ENCODE measurements at regions not wholly inside any gene's neighbourhood (a gene's known extent, or its start where the extent isn't known, plus 50 kb on each side); places are given as distances from the start of the nearest gene placed in this dataset.

- H3K36me3 ChIP-seq, result no peaks in the 10 kb centered on the region
- H3K27ac ChIP-seq, result no peak overlapping the region
- no peaks in the 10 kb centered on the region for H3K9me3 ChIP-seq
- TF ChIP-seq POLR2A (IDR thresholded peaks at IDR 0.05) (no peak), EP300 (IDR thresholded peaks at IDR 0.05) (no peak)
- no peak for DNase-seq (ENCODE audit: low spot score in 2 of 2)
- H3K4me3 ChIP-seq, result no peak overlapping the region
- no peaks in the 10 kb centered on the region for H3K4me1 ChIP-seq
- 88% methylated on average over 5 of the region's 5 CpGs for WGBS
- no peaks in the 10 kb centered on the region for H3K27me3 ChIP-seq
Observed at GRCh38 chr12:13834241-13834640, 147.2 kb downstream of the GRIN2B start.

DNA sequence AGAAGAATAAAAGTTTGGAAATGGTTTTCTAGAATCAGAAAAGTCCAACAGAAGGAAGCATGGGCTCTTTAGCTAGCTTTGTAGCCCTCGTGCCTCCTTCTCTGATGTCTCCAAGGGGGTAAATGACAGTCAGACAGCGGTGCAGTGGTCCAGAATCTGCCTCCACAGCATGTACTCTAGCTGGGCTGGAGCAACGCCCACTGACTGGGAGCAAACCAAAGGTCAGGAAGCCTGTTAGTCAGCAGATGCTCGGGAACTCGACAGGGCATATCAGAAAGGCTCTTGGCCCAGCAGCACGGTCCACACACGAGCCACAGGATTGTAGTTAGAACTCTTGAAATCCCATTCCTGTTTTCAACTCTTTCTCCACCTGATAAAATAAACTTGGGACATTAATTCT lies 164.3 kb downstream of the GRIN2B start:
- Histone ChIP-seq H3K4me1 (no peaks in the 10 kb centered on the region), H3K9me3 (no peaks in the 10 kb centered on the region), H3K27ac (no peak overlapping the region), H3K36me3 (no peaks in the 10 kb centered on the region), H3K27me3 (no peaks in the 10 kb centered on the region), H3K4me3 (no peak overlapping the region)
- WGBS, result 75% methylated on average over 7 of the region's 7 CpGs
- no peak for TF ChIP-seq CTCF (IDR thresholded peaks at IDR 0.05)
- TF ChIP-seq POLR2A (IDR thresholded peaks at IDR 0.05), result no peak
- TF ChIP-seq POLR2AphosphoS5 (IDR thresholded peaks at IDR 0.05), result no peak
- no peak for TF ChIP-seq EP300 (IDR thresholded peaks at IDR 0.05)
- DNase-seq (ENCODE audit: low spot score in 2 of 2), result peak in 1 of 2 donors; percentile 65

GRCh38 chr12:13816394-13816793 lies 165.0 kb downstream of the GRIN2B start:
- no peak for TF ChIP-seq POLR2AphosphoS5 (IDR thresholded peaks at IDR 0.05)
- no peak for TF ChIP-seq CTCF (IDR thresholded peaks at IDR 0.05)
- no peak for TF ChIP-seq POLR2A (IDR thresholded peaks at IDR 0.05)
- TF ChIP-seq EP300 (IDR thresholded peaks at IDR 0.05), result no peak
- no peaks in the 10 kb centered on the region for H3K4me1 ChIP-seq
- no peaks in the 10 kb centered on the region for H3K9me3 ChIP-seq
- no peaks in the 10 kb centered on the region for H3K27me3 ChIP-seq
- no peak overlapping the region for H3K4me3 ChIP-seq
- DNase-seq (ENCODE audit: low spot score in 2 of 2), result no peak
- 57% methylated on average over 2 of the region's 2 CpGs for WGBS
- no peaks in the 10 kb centered on the region for H3K36me3 ChIP-seq
- no peak overlapping the region for H3K27ac ChIP-seq

- Histone ChIP-seq H3K36me3 (no peaks in the 10 kb centered on the region), H3K4me3 (no peak overlapping the region), H3K9me3 (no peaks in the 10 kb centered on the region), H3K4me1 (no peaks in the 10 kb centered on the region), H3K27me3 (no peaks in the 10 kb centered on the region), H3K27ac (no peak overlapping the region)
- no peak for DNase-seq (ENCODE audit: low spot score in 2 of 2)
- TF ChIP-seq EP300 (IDR thresholded peaks at IDR 0.05) (no peak), POLR2AphosphoS5 (IDR thresholded peaks at IDR 0.05) (no peak), CTCF (IDR thresholded peaks at IDR 0.05) (no peak), POLR2A (IDR thresholded peaks at IDR 0.05) (no peak)
Observed at GRCh38 chr12:13812168-13812567, 169.2 kb downstream of the GRIN2B start.

- TF ChIP-seq EP300 (IDR thresholded peaks at IDR 0.05) (no peak), CTCF (IDR thresholded peaks at IDR 0.05) (no peak), POLR2AphosphoS5 (IDR thresholded peaks at IDR 0.05) (no peak), POLR2A (IDR thresholded peaks at IDR 0.05) (no peak)
- Histone ChIP-seq H3K9me3 (no peaks in the 10 kb centered on the region), H3K36me3 (no peaks in the 10 kb centered on the region), H3K4me3 (no peak overlapping the region), H3K27me3 (no peaks in the 10 kb centered on the region), H3K4me1 (no peaks in the 10 kb centered on the region), H3K27ac (peak overlapping the region; percentile 18)
- no peak for DNase-seq (ENCODE audit: low spot score in 2 of 2)
- 76% methylated on average over 3 of the region's 3 CpGs for WGBS
Observed at GRCh38 chr12:13811061-13811460, 170.3 kb downstream of the GRIN2B start.

- TF ChIP-seq CTCF (IDR thresholded peaks at IDR 0.05) (no peak), EP300 (IDR thresholded peaks at IDR 0.05) (no peak), POLR2A (IDR thresholded peaks at IDR 0.05) (no peak), POLR2AphosphoS5 (IDR thresholded peaks at IDR 0.05) (no peak)
- Histone ChIP-seq H3K27me3 (no peaks in the 10 kb centered on the region), H3K27ac (no peak overlapping the region), H3K36me3 (no peaks in the 10 kb centered on the region), H3K4me3 (no peak overlapping the region), H3K9me3 (no peaks in the 10 kb centered on the region), H3K4me1 (no peaks in the 10 kb centered on the region)
- DNase-seq (ENCODE audit: low spot score in 2 of 2), result no peak
- 66% methylated on average over 3 of the region's 3 CpGs for WGBS
Observed at GRCh38 chr12:13805041-13805440, 176.4 kb downstream of the GRIN2B start.
